CD4-positive, alpha-beta memory T cell (primary cell): ENCODE measurements at regions not wholly inside any gene's neighbourhood (a gene's known extent, or its start where the extent isn't known, plus 50 kb on each side); places are given as distances from the start of the nearest gene placed in this dataset.

ENCODE experiments used
- CTCF ChIA-PET: fragments of 350-600 bp; sonication (Branson Sonifier 250); formaldehyde crosslinking; loops from one replicate; lab custom pipeline; 2021; ENCODE audit warnings: inconsistent platforms; ENCODE audit not compliant: partially characterized antibody; lab: Charles Lee
- POLR2A ChIA-PET: fragments of 350-600 bp; sonication (Branson Sonifier 250); formaldehyde crosslinking; loops from one replicate; lab custom pipeline; 2021; ENCODE audit not compliant: partially characterized antibody; lab: Charles Lee
- DNase-seq, 5 donors: peaks; one replicate each; pipeline versions ENCODE4 v3.0.0 to v3.0.0-alpha.2; 2020 to 2022; ENCODE audit warnings: mixed read lengths in 1 of 5
- H3K27ac ChIP-seq: one replicate; pipeline ENCODE4 v1.7.0; 2013; ENCODE audit warnings: low read depth, low read length
- H3K27me3 ChIP-seq: 2 replicates; pipeline ENCODE4 v1.7.0; 2013; ENCODE audit warnings: mild to moderate bottlenecking, low read length, moderate library complexity; ENCODE audit not compliant: insufficient read depth
- H3K36me3 ChIP-seq: 2 replicates; pipeline ENCODE4 v1.7.0; 2013; ENCODE audit warnings: mild to moderate bottlenecking, low read length, moderate library complexity; ENCODE audit not compliant: insufficient read depth
- H3K4me1 ChIP-seq: 2 replicates; pipeline ENCODE4 v1.7.0; 2013; ENCODE audit warnings: mild to moderate bottlenecking, low read length, moderate library complexity; ENCODE audit not compliant: insufficient read depth
- H3K4me3 ChIP-seq, 2 donors: one replicate each; pipeline ENCODE4 v1.7.0; 2013; ENCODE audit warnings: low read length in 2 of 2, mild to moderate bottlenecking in 1 of 2
- H3K9me3 ChIP-seq, 2 donors: one replicate each; pipeline ENCODE4 v1.7.0; 2013; ENCODE audit warnings: low read length in 2 of 2, control low read depth in 1 of 2; ENCODE audit not compliant: control insufficient read depth in 1 of 2
- H3K27ac Mint-ChIP-seq, 7 donors: one replicate each; pipeline ENCODE4 v1.8.0; 2020 to 2021; ENCODE audit warnings: mixed read lengths in 7 of 7, mild to moderate bottlenecking in 6 of 7, inconsistent platforms in 3 of 7, moderate library complexity in 3 of 7
- H3K27me3 Mint-ChIP-seq, 2 donors: one replicate each; pipeline ENCODE4 v1.8.0; 2020 to 2021; ENCODE audit warnings: mixed read lengths in 2 of 2
- H3K36me3 Mint-ChIP-seq, 2 donors: one replicate each; pipeline ENCODE4 v1.8.0; 2020 to 2021; ENCODE audit warnings: mixed read lengths in 2 of 2, inconsistent platforms in 1 of 2, mild to moderate bottlenecking in 1 of 2
- H3K4me1 Mint-ChIP-seq, 4 donors: one replicate each; pipeline ENCODE4 v1.8.0; 2020 to 2021; ENCODE audit warnings: mixed read lengths in 4 of 4, mild to moderate bottlenecking in 1 of 4
- H3K4me3 Mint-ChIP-seq, 8 donors: one replicate each; pipeline ENCODE4 v1.8.0; 2020 to 2021; ENCODE audit warnings: mixed read lengths in 8 of 8, mild to moderate bottlenecking in 7 of 8, moderate library complexity in 6 of 8, inconsistent platforms in 3 of 8
- H3K9me3 Mint-ChIP-seq, 8 donors: one replicate each; pipeline ENCODE4 v1.8.0; 2020 to 2021; ENCODE audit warnings: mixed read lengths in 8 of 8, mild to moderate bottlenecking in 5 of 8, inconsistent platforms in 3 of 8, moderate library complexity in 1 of 8
- intact Hi-C: fragments of 100-400 bp; cut with micrococcal nuclease; formaldehyde crosslinking; loops from one replicate; pipeline ENCODE4 v1.15.1; 2023

DNA sequence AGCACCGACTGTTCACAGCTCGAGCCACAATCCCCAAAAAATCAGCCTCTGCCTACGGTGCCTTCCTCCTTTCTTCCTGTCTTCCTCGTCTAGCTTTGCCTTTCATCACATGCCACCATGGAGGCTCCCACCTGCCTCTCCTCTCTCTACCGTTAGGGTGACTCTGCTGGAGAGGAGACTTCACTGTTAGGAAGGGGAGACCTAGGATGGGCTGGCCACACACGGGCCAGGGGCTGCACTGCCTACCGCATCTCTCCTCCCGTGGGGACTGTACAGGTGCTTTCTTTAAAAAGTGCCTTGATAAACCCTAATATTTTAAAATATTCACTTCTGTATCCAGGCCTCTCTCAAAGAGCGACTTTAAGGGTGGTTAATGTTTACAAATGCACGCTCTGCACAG lies 1104.7 kb downstream of the BCL11B start:
- H3K9me3 Mint-ChIP-seq = peaks cover 0 to 6% (median under 1%) of the 10 kb centered on the region in 8 donors
- Histone ChIP-seq H3K27ac (peak overlapping the region; percentile 45), H3K4me3 (peak overlapping the region in 1 of 2 donors; percentile 15), H3K9me3 (no peaks in the 10 kb centered on the region), H3K36me3 (no peaks in the 10 kb centered on the region), H3K4me1 (peaks cover 59% of the 10 kb centered on the region), H3K27me3 (no peaks in the 10 kb centered on the region)
- H3K27ac Mint-ChIP-seq = peak overlapping the region; percentile 79 to 99 (median 90)
- H3K4me1 Mint-ChIP-seq = peaks cover 51 to 78% (median 66%) of the 10 kb centered on the region in 4 donors
- peak overlapping the region in 5 of 8 donors; percentile 65 to 90 (median 71) for H3K4me3 Mint-ChIP-seq
- peaks cover 0 to 2% of the 10 kb centered on the region in 2 donors for H3K36me3 Mint-ChIP-seq
- no peaks in the 10 kb centered on the region for H3K27me3 Mint-ChIP-seq
- DNase-seq = no peak
- ChIA-PET CTCF (interaction anchor here (1.0 to 7.5 kb wide), 5 partner anchors 12 to 1107 kb away, joined by 3 to 68 read pairs (median 7); no protein-coding TSS in a partner anchor), POLR2A (interaction anchor here (0.9 to 12.8 kb wide), 12 partner anchors 8 to 1105 kb away, joined by 3 to 475 read pairs (median 6); partner anchors contain the start of gene BCL11B)
- intact Hi-C loops = no loop called here

GRCh38 chr14:98167705-98168104 lies 1104.3 kb downstream of the BCL11B start:
- H3K4me3 ChIP-seq = peak overlapping the region in 1 of 2 donors; percentile 15
- POLR2A ChIA-PET = interaction anchor here (0.9 to 12.8 kb wide), 14 partner anchors 8 to 1104 kb away, joined by 3 to 475 read pairs (median 8); partner anchors contain the start of gene BCL11B
- peak overlapping the region; percentile 45 for H3K27ac ChIP-seq
- H3K4me3 Mint-ChIP-seq = peak overlapping the region in 7 of 8 donors; percentile 60 to 90 (median 71)
- peaks cover 0 to 6% (median under 1%) of the 10 kb centered on the region in 8 donors for H3K9me3 Mint-ChIP-seq
- no peaks in the 10 kb centered on the region for H3K36me3 ChIP-seq
- H3K9me3 ChIP-seq = no peaks in the 10 kb centered on the region
- peak overlapping the region; percentile 79 to 99 (median 90) for H3K27ac Mint-ChIP-seq
- DNase-seq = peak in 2 of 5 donors; percentile 22 to 54
- no peaks in the 10 kb centered on the region for H3K27me3 ChIP-seq
- peaks cover 53 to 82% (median 68%) of the 10 kb centered on the region in 4 donors for H3K4me1 Mint-ChIP-seq
- intact Hi-C loops = no loop called here
- peaks cover 63% of the 10 kb centered on the region for H3K4me1 ChIP-seq
- H3K36me3 Mint-ChIP-seq = peaks cover 0 to 2% of the 10 kb centered on the region in 2 donors
- CTCF ChIA-PET = interaction anchor here (0.9 to 7.5 kb wide), 7 partner anchors 12 to 1107 kb away, joined by 3 to 68 read pairs (median 4); no protein-coding TSS in a partner anchor
- no peaks in the 10 kb centered on the region for H3K27me3 Mint-ChIP-seq

- Histone ChIP-seq H3K4me3 (no peak overlapping the region), H3K27me3 (no peaks in the 10 kb centered on the region), H3K4me1 (peaks cover 70% of the 10 kb centered on the region), H3K9me3 (no peaks in the 10 kb centered on the region), H3K27ac (peak overlapping the region; percentile 38), H3K36me3 (no peaks in the 10 kb centered on the region)
- no peaks in the 10 kb centered on the region for H3K27me3 Mint-ChIP-seq
- intact Hi-C loops = no loop called here
- ChIA-PET CTCF (interaction anchor here (0.8 to 7.5 kb wide), 11 partner anchors 18 to 1901 kb away, joined by 3 to 68 read pairs (median 4); no protein-coding TSS in a partner anchor), POLR2A (interaction anchor here (0.6 to 12.8 kb wide), 15 partner anchors 9 to 1104 kb away, joined by 3 to 475 read pairs (median 7); partner anchors contain the start of gene BCL11B)
- peaks cover 0 to 6% (median under 1%) of the 10 kb centered on the region in 8 donors for H3K9me3 Mint-ChIP-seq
- DNase-seq = no peak
- peak overlapping the region; percentile 87 to 99 (median 94) for H3K27ac Mint-ChIP-seq
- H3K36me3 Mint-ChIP-seq = peaks cover 0 to 2% of the 10 kb centered on the region in 2 donors
- H3K4me1 Mint-ChIP-seq = peaks cover 54 to 89% (median 71%) of the 10 kb centered on the region in 4 donors
- peak overlapping the region in 7 of 8 donors; percentile 9 to 90 (median 71) for H3K4me3 Mint-ChIP-seq
These were observed 1103.6 kb downstream of the BCL11B start for GRCh38 chr14:98168211-98168985.

GRCh38 chr14:98169170-98169587 lies 1102.8 kb downstream of the BCL11B start:
- peak overlapping the region; percentile 87 to 99 (median 94) for H3K27ac Mint-ChIP-seq
- DNase-seq = no peak
- intact Hi-C loops = no loop called here

GRCh38 chr14:98170575-98170974 lies 1101.4 kb downstream of the BCL11B start:
- intact Hi-C loops = no loop called here
- POLR2A ChIA-PET = interaction anchor here (1.9 to 12.8 kb wide), 5 partner anchors 16 to 1101 kb away, joined by 4 to 475 read pairs (median 15); partner anchors contain the start of gene BCL11B
- Mint-ChIP-seq H3K4me3 (peak overlapping the region in 5 of 8 donors; percentile 46 to 75 (median 66)), H3K9me3 (peaks cover 0 to 6% (median under 1%) of the 10 kb centered on the region in 8 donors), H3K36me3 (peaks cover 0 to 2% of the 10 kb centered on the region in 2 donors), H3K27ac (peak overlapping the region; percentile 78 to 99 (median 92)), H3K27me3 (no peaks in the 10 kb centered on the region), H3K4me1 (peaks cover 68 to 96% (median 83%) of the 10 kb centered on the region in 4 donors)
- CTCF ChIA-PET = interaction anchor here (1.7 to 7.5 kb wide), 2 partner anchors 32 to 192 kb away, joined by 8 to 68 read pairs; no protein-coding TSS in a partner anchor
- H3K4me1 ChIP-seq = peaks cover 92% of the 10 kb centered on the region
- no peaks in the 10 kb centered on the region for H3K9me3 ChIP-seq
- H3K27ac ChIP-seq = peak overlapping the region; percentile 64
- H3K36me3 ChIP-seq = no peaks in the 10 kb centered on the region
- no peaks in the 10 kb centered on the region for H3K27me3 ChIP-seq
- DNase-seq = no peak
- H3K4me3 ChIP-seq = no peak overlapping the region

More at GRCh38 chr14:98169170-98169587, 1102.8 kb downstream of the BCL11B start:
- H3K36me3 ChIP-seq = no peaks in the 10 kb centered on the region
- Mint-ChIP-seq H3K4me1 (peaks cover 60 to 90% (median 74%) of the 10 kb centered on the region in 4 donors), H3K36me3 (peaks cover 0 to 2% of the 10 kb centered on the region in 2 donors), H3K9me3 (peaks cover 0 to 6% (median under 1%) of the 10 kb centered on the region in 8 donors), H3K4me3 (peak overlapping the region in 5 of 8 donors; percentile 22 to 90 (median 41)), H3K27me3 (no peaks in the 10 kb centered on the region)
- H3K27ac ChIP-seq = peak overlapping the region; percentile 38
- no peaks in the 10 kb centered on the region for H3K27me3 ChIP-seq
- H3K9me3 ChIP-seq = no peaks in the 10 kb centered on the region
- H3K4me3 ChIP-seq = no peak overlapping the region
- POLR2A ChIA-PET = interaction anchor here (0.6 to 12.8 kb wide), 14 partner anchors 10 to 1103 kb away, joined by 3 to 475 read pairs (median 7); partner anchors contain the start of gene BCL11B
- CTCF ChIA-PET = interaction anchor here (0.8 to 7.5 kb wide), 10 partner anchors 9 to 1900 kb away, joined by 3 to 68 read pairs (median 4); no protein-coding TSS in a partner anchor
- peaks cover 78% of the 10 kb centered on the region for H3K4me1 ChIP-seq

- peak overlapping the region; percentile 64 for H3K27ac ChIP-seq
- peaks cover 100% of the 10 kb centered on the region for H3K4me1 ChIP-seq
- Mint-ChIP-seq H3K9me3 (peaks cover 0 to 6% (median under 1%) of the 10 kb centered on the region in 8 donors), H3K27ac (peak overlapping the region; percentile 87 to 99 (median 94)), H3K36me3 (peaks cover 0 to 2% of the 10 kb centered on the region in 2 donors), H3K4me3 (peak overlapping the region in 7 of 8 donors; percentile 9 to 75 (median 51)), H3K27me3 (no peaks in the 10 kb centered on the region), H3K4me1 (peaks cover 78 to 96% (median 88%) of the 10 kb centered on the region in 4 donors)
- intact Hi-C loops = no loop called here
- no peaks in the 10 kb centered on the region for H3K9me3 ChIP-seq
- no peaks in the 10 kb centered on the region for H3K27me3 ChIP-seq
- no peak overlapping the region for H3K4me3 ChIP-seq
- POLR2A ChIA-PET = interaction anchor here (1.9 to 12.8 kb wide), 4 partner anchors 15 to 55 kb away, joined by 4 to 475 read pairs (median 40); no protein-coding TSS in a partner anchor
- H3K36me3 ChIP-seq = no peaks in the 10 kb centered on the region
- no peak for DNase-seq
- CTCF ChIA-PET = interaction anchor here (7.5 kb wide), 1 partner anchor 33 kb away, joined by 68 read pairs; no protein-coding TSS in a partner anchor
These were observed 1100.3 kb downstream of the BCL11B start for GRCh38 chr14:98171654-98172053.
